Keratinocyte (primary cell): ENCODE measurements at regions not wholly inside any gene's neighbourhood (a gene's known extent, or its start where the extent isn't known, plus 50 kb on each side); places are given as distances from the start of the nearest gene placed in this dataset.

Source experiments
- DNase-seq: peaks from one replicate; pipeline ENCODE4 v3.0.0-alpha.2; 2011; ENCODE audit warnings: low read depth, missing footprints, low spot score
- FAIRE-seq: peaks from 2 replicates; lab custom pipeline; 2011; peaks lifted over from hg19 to GRCh38; lab: Jason Lieb, UNC
- H2AFZ ChIP-seq: 2 replicates; pipeline ENCODE4 v1.6.0; 2012; ENCODE audit warnings: low read length, control low read depth, inconsistent platforms; ENCODE audit not compliant: control insufficient read depth
- H3K27ac ChIP-seq: 2 replicates; pipeline ENCODE4 v1.5.1; 2011; ENCODE audit warnings: low read length; ENCODE audit not compliant: control insufficient read depth, insufficient read depth
- H3K27me3 ChIP-seq: 3 replicates; pipeline ENCODE4 v1.6.0; 2011; ENCODE audit warnings: low read length; ENCODE audit not compliant: control insufficient read depth, insufficient read depth; ENCODE audit errors: extremely low read depth
- H3K36me3 ChIP-seq, 2 experiments: 2 replicates in 1 of 2; 3 replicates in 1 of 2; pipeline ENCODE4 v1.5.1; 2011; ENCODE audit warnings: low read length in 2 of 2, mild to moderate bottlenecking in 1 of 2; ENCODE audit not compliant: control insufficient read depth in 2 of 2, insufficient read depth in 2 of 2; ENCODE audit errors: extremely low read depth in 1 of 2
- H3K4me1 ChIP-seq: 3 replicates; pipeline ENCODE4 v1.5.1; 2011; ENCODE audit warnings: low read length; ENCODE audit not compliant: control insufficient read depth, insufficient read depth; ENCODE audit errors: extremely low read depth
- H3K4me2 ChIP-seq: 3 replicates; pipeline ENCODE4 v1.6.0; 2011; ENCODE audit warnings: low read depth, low read length; ENCODE audit not compliant: control insufficient read depth, insufficient read depth; ENCODE audit errors: extremely low read depth
- H3K4me3 ChIP-seq, 3 experiments: fragments of 200-600 bp in 1 of 3; sonication (generic) in 1 of 3; 2 replicates in 2 of 3; 3 replicates in 1 of 3; pipeline ENCODE4 v1.5.1; 2011 to 2016; ENCODE audit warnings: low read length in 3 of 3, mild to moderate bottlenecking in 3 of 3, control low read depth in 2 of 3, inconsistent platforms in 1 of 3, low read depth in 1 of 3, mixed read lengths in 1 of 3, mixed run types in 1 of 3, moderate library complexity in 1 of 3; ENCODE audit not compliant: control insufficient read depth in 2 of 3, insufficient read depth in 2 of 3; ENCODE audit errors: extremely low read depth in 1 of 3
- H3K79me2 ChIP-seq: 2 replicates; pipeline ENCODE4 v1.6.0; 2012; ENCODE audit warnings: low read length; ENCODE audit not compliant: control insufficient read depth, insufficient read depth
- H3K9ac ChIP-seq: 3 replicates; pipeline ENCODE4 v1.6.0; 2011; ENCODE audit warnings: low read length; ENCODE audit not compliant: control insufficient read depth, insufficient read depth; ENCODE audit errors: extremely low read depth
- H3K9me1 ChIP-seq: 3 replicates; pipeline ENCODE4 v1.6.0; 2011; ENCODE audit warnings: low read length; ENCODE audit not compliant: control insufficient read depth, insufficient read depth; ENCODE audit errors: extremely low read depth
- H3K9me3 ChIP-seq: 2 replicates; pipeline ENCODE4 v1.5.1; 2012; ENCODE audit warnings: low read depth, low read length; ENCODE audit not compliant: control insufficient read depth
- H4K20me1 ChIP-seq: 3 replicates; pipeline ENCODE4 v1.6.0; 2011; ENCODE audit warnings: low read length; ENCODE audit not compliant: control insufficient read depth, insufficient read depth; ENCODE audit errors: extremely low read depth
- EZH2 ChIP-seq: IDR thresholded peaks from one replicate; pipeline ENCODE4 v1.6.1; 2012; ENCODE audit warnings: inconsistent platforms, mild to moderate bottlenecking, low read length, moderate library complexity
- dilution Hi-C: fragments of 300-500 bp; cut with MboI; formaldehyde crosslinking; loops from one replicate; pipeline ENCODE4 v1.7.0; 2020; ENCODE audit warnings: low sequenced_read_pairs; ENCODE audit not compliant: extremely low pct_ligation_motif_present
- TF ChIP-seq, protein P1 (sequence below), 3 experiments: IDR thresholded peaks in 1 of 3; conservative IDR thresholded peaks in 1 of 3; optimal IDR thresholded peaks in 1 of 3; 2 replicates in 2 of 3; 3 replicates in 1 of 3; pipeline versions ENCODE3 to v1.5.1; 2011; ENCODE audit warnings: low read length in 3 of 3, mild to moderate bottlenecking in 3 of 3, moderate library complexity in 2 of 3, control low read depth in 1 of 3, inconsistent platforms in 1 of 3; ENCODE audit not compliant: insufficient read depth in 2 of 3; ENCODE audit errors: extremely low read depth in 1 of 3

DNA sequence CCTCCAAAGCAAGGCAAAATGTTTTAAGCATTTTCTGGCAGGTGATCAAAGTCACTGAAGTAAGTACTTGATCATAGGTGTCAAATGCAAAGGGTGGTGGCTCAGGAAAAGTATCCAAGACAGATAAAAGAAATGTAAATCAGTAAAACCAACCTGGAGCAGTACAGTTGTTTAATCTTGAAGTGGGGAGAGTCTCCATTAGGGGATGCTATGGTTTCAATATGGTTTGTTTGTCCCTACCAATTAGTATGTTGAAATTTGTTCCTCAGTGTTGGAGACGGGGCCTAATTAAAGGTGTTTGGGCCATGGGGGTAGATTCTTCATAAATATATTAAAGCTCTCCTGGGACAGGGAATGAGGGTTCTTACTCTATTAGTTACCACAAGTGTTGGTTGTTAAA lies 1781.7 kb upstream of the PRR20A start:
- Histone ChIP-seq H3K4me3 (no peak overlapping the region), H3K9ac (no peak overlapping the region), H3K4me1 (no peaks in the 10 kb centered on the region), H3K27me3 (no peaks in the 10 kb centered on the region), H3K36me3 (no peaks in the 10 kb centered on the region), H3K79me2 (no peaks in the 10 kb centered on the region), H3K4me2 (no peak overlapping the region), H3K27ac (no peak overlapping the region), H2AFZ (no peak overlapping the region), H3K9me3 (no peaks in the 10 kb centered on the region), H4K20me1 (no peaks in the 10 kb centered on the region), H3K9me1 (no peaks in the 10 kb centered on the region)
- dilution Hi-C loops = no loop called here
- DNase-seq = no peak
- no peak for FAIRE-seq
- TF ChIP-seq, protein P1, sequence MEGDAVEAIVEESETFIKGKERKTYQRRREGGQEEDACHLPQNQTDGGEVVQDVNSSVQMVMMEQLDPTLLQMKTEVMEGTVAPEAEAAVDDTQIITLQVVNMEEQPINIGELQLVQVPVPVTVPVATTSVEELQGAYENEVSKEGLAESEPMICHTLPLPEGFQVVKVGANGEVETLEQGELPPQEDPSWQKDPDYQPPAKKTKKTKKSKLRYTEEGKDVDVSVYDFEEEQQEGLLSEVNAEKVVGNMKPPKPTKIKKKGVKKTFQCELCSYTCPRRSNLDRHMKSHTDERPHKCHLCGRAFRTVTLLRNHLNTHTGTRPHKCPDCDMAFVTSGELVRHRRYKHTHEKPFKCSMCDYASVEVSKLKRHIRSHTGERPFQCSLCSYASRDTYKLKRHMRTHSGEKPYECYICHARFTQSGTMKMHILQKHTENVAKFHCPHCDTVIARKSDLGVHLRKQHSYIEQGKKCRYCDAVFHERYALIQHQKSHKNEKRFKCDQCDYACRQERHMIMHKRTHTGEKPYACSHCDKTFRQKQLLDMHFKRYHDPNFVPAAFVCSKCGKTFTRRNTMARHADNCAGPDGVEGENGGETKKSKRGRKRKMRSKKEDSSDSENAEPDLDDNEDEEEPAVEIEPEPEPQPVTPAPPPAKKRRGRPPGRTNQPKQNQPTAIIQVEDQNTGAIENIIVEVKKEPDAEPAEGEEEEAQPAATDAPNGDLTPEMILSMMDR (optimal IDR thresholded peaks at IDR 0.05 in 1 of 3, IDR thresholded peaks at IDR 0.05 in 1 of 3, conservative IDR thresholded peaks at IDR 0.05 in 1 of 3; ENCODE audit: extremely low read depth in 1 of 3, insufficient read depth in 2 of 3, low read length in 3 of 3) = no peak
- TF ChIP-seq EZH2 = no peak

DNA sequence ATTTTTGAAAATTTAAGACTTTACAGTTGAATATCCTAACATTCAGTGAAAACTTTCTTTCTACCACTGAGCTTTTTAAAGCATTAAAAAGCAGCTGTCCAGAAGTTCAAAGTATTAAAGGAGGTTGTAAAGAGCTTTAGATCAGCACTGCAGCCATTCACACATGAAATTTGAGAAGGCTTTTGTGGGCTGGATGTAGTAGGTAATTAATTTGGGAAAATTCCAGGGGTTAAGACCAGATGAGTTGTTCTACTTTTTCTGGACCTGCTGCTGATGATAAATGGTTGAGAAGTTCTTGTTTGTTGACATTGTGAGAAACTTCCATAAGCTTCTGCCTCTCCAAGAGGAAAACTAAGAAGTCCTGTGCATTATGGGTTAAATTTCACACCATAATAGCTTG lies 1779.6 kb upstream of the PRR20A start:
- no peaks in the 10 kb centered on the region for H3K4me1 ChIP-seq
- FAIRE-seq (no peak), DNase-seq (no peak)
- H3K27ac ChIP-seq = no peak overlapping the region
- H2AFZ ChIP-seq = no peak overlapping the region
- no peaks in the 10 kb centered on the region for H4K20me1 ChIP-seq
- H3K9ac ChIP-seq = no peak overlapping the region
- no peak overlapping the region for H3K4me2 ChIP-seq
- no peak overlapping the region for H3K4me3 ChIP-seq
- H3K79me2 ChIP-seq = no peaks in the 10 kb centered on the region
- dilution Hi-C loops = no loop called here
- H3K9me1 ChIP-seq = no peaks in the 10 kb centered on the region
- no peak for TF ChIP-seq EZH2
- TF ChIP-seq, protein P1 (optimal IDR thresholded peaks at IDR 0.05 in 1 of 3, IDR thresholded peaks at IDR 0.05 in 1 of 3, conservative IDR thresholded peaks at IDR 0.05 in 1 of 3; ENCODE audit: extremely low read depth in 1 of 3, insufficient read depth in 2 of 3, low read length in 3 of 3) = no peak
- no peaks in the 10 kb centered on the region for H3K27me3 ChIP-seq
- no peaks in the 10 kb centered on the region for H3K9me3 ChIP-seq
- H3K36me3 ChIP-seq = no peaks in the 10 kb centered on the region
